BE2C (cell line): ENCODE measurements at regions not wholly inside any gene's neighbourhood (a gene's known extent, or its start where the extent isn't known, plus 50 kb on each side); places are given as distances from the start of the nearest gene placed in this dataset.

Source experiments
- DNase-seq: peaks from one replicate; pipeline ENCODE4 v3.0.0-alpha.2; 2020
- H3K27me3 ChIP-seq: fragments of 250-450 bp; sonication (Bioruptor Pico); 2 replicates; pipeline ENCODE4 v1.5.1; 2020; ENCODE audit warnings: mild to moderate bottlenecking
- H3K36me3 ChIP-seq: fragments of 250-450 bp; sonication (Bioruptor Pico); 2 replicates; pipeline ENCODE4 v1.5.1; 2020; ENCODE audit warnings: mild to moderate bottlenecking
- H3K4me1 ChIP-seq: fragments of 250-450 bp; sonication (Bioruptor Pico); 2 replicates; pipeline ENCODE4 v1.5.1; 2020
- H3K4me3 ChIP-seq: 2 replicates; pipeline ENCODE4 v1.5.1; 2011; ENCODE audit warnings: low read depth, low read length
- H3K9me3 ChIP-seq: fragments of 250-450 bp; sonication (Bioruptor Pico); 2 replicates; pipeline ENCODE4 v1.5.1; 2020
- CTCF ChIP-seq: IDR thresholded peaks from 2 replicates; pipeline ENCODE4 v1.5.1; 2012; ENCODE audit warnings: mild to moderate bottlenecking, low read depth, low read length

GRCh38 chr5:156020647-156021046 is 306.3 kb upstream of the SGCD start:
- Histone ChIP-seq H3K27me3 (no peaks in the 10 kb centered on the region), H3K36me3 (no peaks in the 10 kb centered on the region), H3K4me1 (no peaks in the 10 kb centered on the region), H3K4me3 (no peak overlapping the region), H3K9me3 (no peaks in the 10 kb centered on the region)
- no peak for TF ChIP-seq CTCF
- no peak for DNase-seq

DNA sequence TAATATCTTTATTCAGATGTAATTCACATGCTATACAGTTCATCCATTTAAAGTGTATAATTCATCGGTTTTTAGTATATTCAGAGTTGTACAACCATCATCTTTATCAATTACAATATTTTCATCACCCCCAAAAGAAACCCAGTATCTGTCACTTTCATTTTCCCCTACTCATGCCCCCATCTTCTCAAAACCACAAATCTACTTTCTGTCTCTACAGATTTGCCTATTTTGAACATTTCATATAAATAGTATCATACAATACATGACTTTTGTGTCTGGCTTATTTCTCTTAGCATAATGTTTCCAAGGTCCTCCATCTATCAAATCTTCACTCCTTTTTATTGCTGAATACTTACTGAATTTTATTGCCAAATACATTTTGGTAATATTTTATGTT is 305.1 kb upstream of the SGCD start:
- Histone ChIP-seq H3K27me3 (no peaks in the 10 kb centered on the region), H3K36me3 (no peaks in the 10 kb centered on the region), H3K4me1 (no peaks in the 10 kb centered on the region), H3K4me3 (no peak overlapping the region), H3K9me3 (no peaks in the 10 kb centered on the region)
- DNase-seq: no peak
- TF ChIP-seq CTCF: no peak

DNA sequence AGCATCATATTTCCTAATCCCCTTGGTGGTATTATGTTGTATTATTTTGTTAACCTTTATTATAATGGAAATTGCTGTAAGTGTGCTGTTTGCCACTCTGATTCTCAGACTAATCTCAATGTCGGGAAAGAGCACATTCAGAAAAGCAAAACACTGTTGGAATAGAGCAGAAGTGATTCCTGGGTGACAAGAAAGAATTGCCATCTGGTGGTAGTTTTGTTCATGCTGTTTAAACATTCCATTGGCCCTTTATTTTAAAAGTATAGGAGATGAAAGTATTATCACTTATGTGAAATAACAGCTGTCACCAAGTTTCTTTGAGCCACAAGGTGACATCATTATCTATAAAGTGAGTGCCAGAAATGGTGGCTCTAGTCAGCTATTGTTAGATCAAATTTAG is 301.3 kb upstream of the SGCD start:
- no peaks in the 10 kb centered on the region for H3K9me3 ChIP-seq
- no peaks in the 10 kb centered on the region for H3K4me1 ChIP-seq
- no peaks in the 10 kb centered on the region for H3K36me3 ChIP-seq
- no peak overlapping the region for H3K4me3 ChIP-seq
- no peak for TF ChIP-seq CTCF
- no peaks in the 10 kb centered on the region for H3K27me3 ChIP-seq
- no peak for DNase-seq

DNA sequence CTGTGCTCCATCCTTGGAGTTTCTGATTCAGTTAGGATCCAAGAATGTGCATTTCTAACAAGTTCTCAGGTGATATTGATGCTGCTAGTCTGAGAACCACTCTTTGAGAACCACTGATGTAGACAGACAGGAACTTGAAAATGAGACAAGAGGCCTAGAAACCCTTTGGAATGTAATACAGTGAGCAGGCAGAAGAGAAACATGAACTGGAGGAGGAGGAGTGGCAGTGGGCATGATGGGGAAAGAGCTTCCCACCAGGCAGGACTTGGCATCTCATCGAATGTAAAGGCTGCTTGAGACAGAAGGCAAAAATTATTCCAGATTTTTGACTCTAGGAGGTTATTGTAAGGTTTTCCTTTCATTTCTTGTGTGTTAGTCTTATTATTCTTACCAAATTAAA is 295.8 kb upstream of the SGCD start:
- Histone ChIP-seq H3K36me3 (no peaks in the 10 kb centered on the region), H3K4me1 (no peaks in the 10 kb centered on the region), H3K4me3 (no peak overlapping the region), H3K9me3 (no peaks in the 10 kb centered on the region), H3K27me3 (no peaks in the 10 kb centered on the region)
- no peak for DNase-seq
- TF ChIP-seq CTCF: no peak

- Histone ChIP-seq H3K27me3 (no peaks in the 10 kb centered on the region), H3K9me3 (no peaks in the 10 kb centered on the region), H3K4me3 (no peak overlapping the region), H3K36me3 (no peaks in the 10 kb centered on the region), H3K4me1 (no peaks in the 10 kb centered on the region)
- no peak for TF ChIP-seq CTCF
- DNase-seq: no peak
These were observed 290.3 kb upstream of the SGCD start for GRCh38 chr5:156036640-156037039.

DNA sequence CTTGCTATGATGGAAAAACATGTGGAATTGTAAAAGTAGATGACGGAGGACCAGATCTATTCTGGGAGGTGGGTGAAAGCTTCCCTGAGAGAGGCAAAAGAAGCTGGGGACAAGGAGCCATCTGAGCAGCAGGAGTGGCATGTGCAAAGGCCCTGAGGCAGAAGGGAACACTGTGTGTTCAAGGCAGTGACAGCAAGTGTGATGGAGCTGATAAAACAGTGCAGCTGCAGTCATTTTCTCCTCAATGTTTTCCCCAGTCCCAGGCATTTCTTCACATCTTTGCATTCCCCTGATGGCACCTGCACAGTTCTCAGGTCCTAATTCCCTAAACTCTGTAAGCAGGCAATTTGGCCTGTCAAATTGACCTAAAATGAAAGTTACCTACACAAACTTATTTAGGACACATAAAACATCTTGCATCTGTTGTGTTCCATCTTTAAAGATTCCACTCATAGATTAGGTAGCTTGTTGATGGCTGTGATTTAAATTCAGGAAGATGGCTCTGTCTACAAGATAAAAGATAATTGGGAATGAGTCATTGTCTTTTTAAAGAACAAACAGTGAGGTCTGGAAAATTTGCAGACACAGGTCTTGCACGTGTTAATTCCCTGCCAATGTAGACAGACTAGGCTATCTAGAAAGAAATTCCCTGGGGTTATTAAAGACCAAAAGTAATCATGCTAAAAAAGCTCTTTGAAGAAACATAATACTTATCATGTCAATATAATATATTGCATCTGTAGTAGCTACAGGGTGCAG is 289.6 kb upstream of the SGCD start:
- Histone ChIP-seq H3K27me3 (no peaks in the 10 kb centered on the region), H3K9me3 (no peaks in the 10 kb centered on the region), H3K4me3 (no peak overlapping the region), H3K4me1 (no peaks in the 10 kb centered on the region), H3K36me3 (no peaks in the 10 kb centered on the region)
- no peak for TF ChIP-seq CTCF
- no peak for DNase-seq
